GM19438 (cell line): ENCODE measurements at regions not wholly inside any gene's neighbourhood (a gene's known extent, or its start where the extent isn't known, plus 50 kb on each side); places are given as distances from the start of the nearest gene placed in this dataset.

Experiments used
- ATAC-seq: cut with Tn5 transposase; IDR thresholded peaks from one replicate; pipeline ENCODE4 v1.9.1; 2021; ENCODE audit warnings: low read depth; ENCODE audit not compliant: unreplicated experiment

DNA sequence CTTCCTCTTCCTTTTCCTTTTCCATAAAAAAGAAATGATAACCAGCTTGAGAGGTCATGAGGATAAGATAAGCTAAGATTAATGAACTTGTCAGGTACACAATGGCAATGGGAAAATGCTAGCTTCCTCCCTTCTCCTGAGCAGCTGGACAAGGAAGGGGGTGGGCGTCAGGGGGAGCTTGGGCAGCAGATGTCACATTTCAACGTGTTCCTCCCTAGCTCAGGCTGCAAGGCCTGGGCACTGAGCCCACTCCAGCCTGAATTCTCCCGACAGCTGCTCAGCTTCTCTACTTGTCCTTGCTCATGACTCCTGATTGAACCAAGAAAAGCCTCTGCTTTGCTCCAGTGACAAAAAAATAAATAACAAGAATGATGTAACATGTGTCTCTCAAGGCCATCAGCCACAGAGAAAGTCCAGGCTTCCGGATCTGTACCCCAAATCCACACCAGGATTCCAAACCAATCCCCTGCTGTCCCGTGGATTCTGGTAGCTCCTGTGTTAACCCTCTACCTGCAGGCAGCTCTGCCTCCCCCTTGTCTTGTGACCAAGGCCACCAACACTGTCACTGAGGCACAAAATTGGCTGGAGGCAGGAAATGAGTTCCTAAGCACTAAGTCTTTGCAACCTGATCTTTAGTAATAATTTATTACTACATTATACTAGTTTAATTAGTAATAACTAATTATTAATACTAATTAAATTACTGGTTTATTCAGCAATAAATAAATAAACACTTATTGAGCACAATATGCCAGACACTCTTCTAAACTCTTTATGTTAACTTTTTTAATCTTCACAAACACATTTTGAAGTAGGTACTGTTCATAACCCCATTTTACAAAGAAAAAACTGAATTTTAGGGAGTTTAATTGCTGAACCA lies 146.5 kb downstream of the CCDC34 start:
- ATAC-seq = no peak

DNA sequence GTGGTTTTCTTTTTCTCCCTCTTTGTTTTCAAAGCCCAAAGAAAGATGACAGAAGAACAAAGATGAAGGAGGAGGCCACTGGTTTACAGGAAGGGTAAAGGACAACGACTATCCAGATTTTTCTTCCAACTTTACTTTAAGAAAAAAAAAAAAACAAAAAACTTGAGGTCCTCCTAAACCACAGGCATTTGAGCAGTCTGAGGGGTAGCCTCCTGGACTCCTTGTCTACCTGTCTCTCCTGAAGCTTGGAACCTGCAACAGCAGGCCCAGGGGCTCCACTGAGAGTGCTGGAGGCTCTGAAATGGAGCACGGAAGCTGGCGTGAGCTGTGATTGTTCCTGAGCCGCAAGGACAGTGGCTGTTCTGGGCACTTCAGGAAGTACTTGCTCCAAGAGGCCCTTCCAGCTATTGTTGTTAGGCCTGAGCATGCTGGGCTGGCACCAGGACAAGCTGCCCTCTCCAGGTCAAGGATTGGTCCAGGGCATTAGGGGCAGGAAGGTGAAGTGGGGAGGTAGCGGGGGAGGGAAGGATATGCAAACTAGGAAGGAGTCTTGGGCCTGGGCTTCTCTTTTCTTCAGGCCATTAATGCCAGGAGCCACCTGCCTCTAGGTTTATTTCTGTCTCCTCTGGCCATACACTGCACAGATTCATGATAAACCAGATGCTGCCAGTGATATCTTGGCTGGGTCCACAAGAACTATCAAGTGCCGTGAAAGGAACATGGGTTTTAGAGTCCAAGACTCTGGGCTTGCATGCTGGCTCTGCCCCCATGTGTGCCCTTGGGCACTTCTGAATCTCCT lies 147.3 kb downstream of the CCDC34 start:
- no peak for ATAC-seq

DNA sequence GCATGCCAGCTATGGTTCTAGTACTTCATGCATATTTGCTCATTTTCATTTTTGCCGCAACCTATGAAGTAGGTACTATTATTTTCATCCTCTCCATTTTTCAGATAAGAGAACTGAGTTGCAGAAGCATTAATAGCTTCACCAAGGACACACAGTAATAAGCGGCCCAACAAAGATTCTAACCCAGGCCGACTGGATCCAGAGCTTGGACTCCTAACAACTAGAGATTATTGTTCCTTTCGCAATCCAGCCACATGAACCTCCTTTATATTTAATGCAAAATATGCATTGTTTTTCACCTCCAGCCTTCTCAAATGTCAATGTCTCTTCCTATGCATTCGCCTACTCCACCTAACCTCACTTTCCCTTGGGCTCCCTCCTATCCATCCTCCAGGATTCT lies 148.3 kb downstream of the CCDC34 start:
- no peak for ATAC-seq

DNA sequence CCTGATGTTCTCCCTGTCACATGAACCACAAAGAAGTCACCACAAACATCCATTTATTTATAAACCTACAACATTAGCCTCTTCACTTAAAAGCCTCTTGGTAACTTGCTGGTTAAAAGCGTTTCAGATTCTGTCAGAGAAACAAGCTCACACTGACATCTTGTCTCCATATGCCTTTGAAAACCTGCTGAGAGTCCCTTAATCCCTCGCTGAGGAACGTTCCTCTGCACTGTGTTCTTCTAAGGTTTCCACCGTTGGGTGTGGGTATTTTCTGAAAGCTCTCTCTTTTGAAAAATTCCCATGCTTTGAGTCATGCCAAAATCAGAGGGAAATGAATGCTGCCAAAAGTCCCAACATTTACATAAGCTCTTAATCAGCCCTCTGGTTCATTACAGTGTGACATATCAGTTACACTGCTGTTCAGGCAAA lies 149.8 kb downstream of the CCDC34 start:
- no peak for ATAC-seq

DNA sequence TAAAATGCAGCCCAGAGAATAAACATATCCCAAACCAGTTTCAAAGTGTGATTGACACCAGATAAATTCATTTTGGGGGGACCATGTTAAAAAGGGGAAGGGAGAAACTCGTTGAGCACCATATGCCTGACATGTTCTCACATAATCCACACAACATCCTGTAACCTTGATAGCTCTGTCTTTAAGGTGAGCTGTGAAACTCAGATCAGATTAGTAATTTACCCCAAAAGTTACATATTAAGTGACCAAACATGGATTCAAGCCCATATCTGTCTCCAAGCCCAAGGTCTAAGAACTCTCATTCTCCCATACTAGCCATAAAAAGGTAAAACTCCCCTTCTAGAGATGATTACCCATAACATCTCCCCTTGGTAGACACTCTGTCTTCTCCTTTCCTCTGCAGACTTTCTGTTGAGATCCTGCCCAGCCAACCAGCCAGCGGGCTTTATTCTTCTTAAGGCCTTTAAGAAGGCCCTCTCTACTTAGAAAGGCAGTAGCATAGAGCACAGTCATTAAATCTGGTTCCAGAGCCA lies 150.7 kb downstream of the CCDC34 start:
- peak; percentile 79 for ATAC-seq

DNA sequence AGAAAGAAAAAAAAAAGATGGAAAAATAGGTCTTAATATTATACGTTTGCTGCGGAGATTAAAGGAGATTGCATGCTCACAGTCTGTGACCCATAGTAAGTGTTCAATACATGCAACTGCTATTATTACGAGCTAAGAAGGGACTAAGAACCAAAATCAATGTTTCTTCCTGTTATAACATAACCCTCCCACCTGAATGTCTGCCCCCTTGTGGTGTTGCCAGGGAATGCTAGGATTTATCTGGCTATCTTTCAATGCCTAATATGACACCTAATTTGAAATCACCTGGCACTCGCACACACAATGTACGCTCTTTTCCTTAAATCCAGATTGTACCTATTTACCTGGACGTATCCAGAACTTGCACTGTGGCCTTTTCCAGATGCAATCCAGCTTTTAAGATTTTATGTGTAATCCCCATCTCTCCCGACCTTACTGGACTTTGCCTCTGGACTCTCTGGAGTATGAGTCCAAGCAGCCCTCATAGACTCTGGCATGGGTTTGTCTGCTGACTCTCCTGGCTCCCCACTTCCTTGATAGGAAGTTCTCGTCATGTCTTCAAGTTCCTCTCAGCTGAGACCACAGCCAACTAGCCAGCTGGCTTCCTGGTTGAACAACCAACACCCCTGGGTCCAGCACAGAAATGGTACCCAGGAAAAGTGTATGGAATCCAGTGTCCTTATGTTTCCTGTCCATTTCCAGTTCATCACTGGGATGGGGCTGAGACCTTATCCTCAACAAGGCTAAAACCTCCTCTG lies 151.5 kb downstream of the CCDC34 start:
- no peak for ATAC-seq

DNA sequence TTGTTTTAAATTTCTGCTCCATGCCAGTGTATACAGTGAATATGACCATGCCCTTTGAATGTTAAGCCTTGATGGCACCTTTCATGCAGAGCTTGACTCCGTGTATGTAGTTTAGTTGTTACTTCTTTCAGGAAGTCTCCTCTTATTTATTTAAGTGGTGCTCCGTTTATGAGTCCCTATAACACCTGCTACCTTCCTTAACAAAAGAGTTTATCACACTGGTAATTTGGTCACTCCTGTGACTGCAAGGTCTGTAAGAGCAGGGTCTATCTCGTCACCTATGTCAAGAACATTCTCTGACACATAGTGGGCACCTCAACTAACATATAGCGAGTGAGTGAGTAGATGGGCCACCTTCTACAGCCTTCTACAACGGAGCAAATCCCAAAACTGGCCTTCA lies 152.5 kb downstream of the CCDC34 start:
- ATAC-seq = no peak

DNA sequence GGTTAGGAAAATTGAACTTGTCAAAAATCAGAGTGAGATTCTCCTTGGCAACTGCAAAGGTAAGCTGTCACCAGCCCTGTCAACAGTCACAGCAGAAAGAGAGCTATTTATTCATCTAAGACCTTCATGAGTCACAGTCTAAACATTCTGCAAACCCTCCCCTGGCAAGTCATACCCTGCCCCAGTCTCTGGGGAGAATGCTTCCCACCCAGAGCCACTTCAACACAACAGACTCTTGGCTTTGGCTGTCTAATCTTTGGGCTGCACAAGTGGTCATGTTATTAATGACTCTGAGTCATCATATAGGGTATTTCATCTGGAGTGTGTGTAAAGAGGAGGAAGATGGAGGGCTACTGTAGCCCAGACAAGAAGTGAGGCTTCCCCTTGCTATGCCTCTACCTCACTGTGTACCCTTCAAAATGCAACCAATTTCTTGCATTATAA lies 153.4 kb downstream of the CCDC34 start:
- no peak for ATAC-seq

DNA sequence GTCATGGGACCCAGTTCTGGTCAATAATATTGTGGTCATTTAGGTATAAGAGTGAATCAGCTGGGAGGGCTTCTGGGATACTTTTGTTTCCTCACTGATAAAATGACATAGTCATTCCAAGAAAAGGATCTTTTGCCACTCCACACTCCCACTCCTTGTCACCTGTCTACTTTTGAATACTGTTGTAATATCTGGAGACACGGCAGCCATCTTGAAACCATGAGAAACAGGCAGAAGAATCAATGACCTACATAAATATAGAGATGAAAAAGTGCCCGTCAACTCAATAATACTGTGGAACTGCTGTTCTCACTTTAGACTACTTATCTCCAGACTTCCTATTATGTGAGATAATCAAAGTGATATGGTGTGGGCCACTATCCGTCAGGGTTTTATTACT lies 154.2 kb downstream of the CCDC34 start:
- no peak for ATAC-seq

DNA sequence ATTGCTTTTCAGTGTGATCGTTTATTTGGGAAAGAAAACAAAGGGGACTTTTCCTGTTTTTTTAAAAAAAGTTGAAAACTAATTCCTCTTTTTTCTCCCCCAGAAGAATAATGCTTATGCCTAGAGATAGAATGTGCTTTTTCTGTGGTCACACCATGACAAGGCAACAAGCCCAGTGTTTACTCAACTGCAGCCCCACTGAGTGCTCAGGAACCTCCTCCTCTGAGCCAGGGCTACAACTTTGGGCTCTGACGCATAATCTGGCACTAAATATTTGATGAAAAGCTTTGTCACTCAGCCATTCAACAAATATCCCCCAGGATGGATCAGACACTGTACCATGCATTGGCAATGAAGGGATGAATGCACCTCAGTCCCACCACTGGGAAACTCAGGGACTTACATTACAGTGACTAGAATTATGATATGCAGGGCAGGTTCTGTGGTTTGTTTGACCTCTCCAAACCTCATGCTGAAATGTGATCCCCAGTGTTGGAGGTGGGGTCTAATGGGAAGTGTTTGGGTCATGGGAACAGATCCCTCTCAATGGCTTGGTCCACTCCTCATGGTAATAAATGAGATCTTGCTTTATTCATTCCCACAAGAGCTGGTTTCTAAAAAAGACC lies 155.9 kb downstream of the CCDC34 start:
- ATAC-seq = no peak

DNA sequence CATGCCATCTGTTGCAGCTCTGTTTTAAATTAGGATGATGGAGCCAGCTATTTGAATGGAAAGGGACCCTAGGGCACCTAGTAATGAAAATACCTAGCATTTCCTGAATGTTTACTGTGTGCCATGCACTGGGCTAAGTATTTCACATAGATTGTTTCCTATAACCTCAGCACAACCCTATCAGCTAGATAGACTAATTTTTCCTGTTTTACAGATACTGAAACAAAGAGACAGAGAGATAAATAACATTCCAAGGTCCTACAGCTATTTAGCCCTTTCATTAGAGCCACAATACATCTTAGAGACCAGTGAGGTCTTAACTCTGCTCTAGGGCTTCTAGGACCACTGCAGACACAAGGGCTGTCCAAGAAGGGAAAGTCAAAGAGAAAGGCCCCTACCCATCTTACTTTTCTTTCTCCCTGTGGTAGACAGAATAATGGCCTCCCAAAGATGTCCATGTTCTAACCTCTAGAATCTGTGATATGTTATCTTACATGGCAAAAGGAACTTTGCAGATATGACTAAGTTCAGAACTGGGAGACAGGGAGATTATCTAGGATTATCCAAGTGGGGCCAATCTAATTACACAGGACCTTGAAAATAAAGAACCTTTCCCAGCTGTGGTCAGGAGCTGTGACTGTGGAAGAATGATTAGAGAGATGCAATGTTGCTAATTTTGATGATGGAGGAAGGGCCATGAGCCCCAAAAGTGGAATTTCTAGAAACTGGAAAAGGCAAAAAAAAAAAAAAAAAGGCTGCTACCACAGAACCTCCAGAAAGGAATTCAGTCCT lies 157.0 kb downstream of the CCDC34 start:
- ATAC-seq = no peak

DNA sequence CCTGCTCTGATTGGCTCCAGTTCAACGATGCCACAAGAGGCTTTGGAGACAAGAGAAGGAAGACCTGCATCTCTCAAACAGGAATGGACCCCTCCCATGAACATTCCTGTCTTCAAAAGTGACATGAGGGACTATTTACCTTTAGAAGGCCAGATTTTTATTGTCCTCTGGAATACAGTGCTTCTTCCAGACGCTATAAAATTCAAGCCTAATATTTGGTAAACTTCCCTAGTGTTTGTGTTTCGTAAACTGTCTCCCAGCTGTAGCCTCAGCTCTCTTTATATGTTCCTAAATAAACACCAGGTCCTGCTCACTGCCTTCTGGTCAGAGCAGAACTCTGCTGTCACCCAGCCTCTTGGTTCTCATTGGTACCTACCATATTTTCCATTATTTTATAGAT lies 157.8 kb downstream of the CCDC34 start:
- no peak for ATAC-seq

DNA sequence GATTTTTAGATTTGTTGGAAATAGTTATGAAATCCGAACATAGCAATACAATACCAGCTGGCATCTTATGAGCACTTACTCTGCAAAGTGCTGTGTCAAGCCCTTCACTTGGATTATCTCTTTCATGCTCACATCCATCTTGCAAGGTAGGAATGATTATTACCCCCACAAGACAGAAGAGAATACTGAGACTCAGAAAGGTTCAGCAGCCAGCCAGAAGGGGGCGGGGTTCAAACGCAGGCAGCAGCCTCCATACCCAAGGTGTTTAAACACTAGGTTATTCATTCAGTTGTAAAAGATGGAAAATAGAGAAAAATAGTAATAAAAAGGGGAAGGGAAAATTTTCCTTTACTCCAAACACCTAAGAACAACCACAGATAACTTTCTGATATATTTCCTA lies 158.5 kb downstream of the CCDC34 start:
- ATAC-seq = no peak

DNA sequence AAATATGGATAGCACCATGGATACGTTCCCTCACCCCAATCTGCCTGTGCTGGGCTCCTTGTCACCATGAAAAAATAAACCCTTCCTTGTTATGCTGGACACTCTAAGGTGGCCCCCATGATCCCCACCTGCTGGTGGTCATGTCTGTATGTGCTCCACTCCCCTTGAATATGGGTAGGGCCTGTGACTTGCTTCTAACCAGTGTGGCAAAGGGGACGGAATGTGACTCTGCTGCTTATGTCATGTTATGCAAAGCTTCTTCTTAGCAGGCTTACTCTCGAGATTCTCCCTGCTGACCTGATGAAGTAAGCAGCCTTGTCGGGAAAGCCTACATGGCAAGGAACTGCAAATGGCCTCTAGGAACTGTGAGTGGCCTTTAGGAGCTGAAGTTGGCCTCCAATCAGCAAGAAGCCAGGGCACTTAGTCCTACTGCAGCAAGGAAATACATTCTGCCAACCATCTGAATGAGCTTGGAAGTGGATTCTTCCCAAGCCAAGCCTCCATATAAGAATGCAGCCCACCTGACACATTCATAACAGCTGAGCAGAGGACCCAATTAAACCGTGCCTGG lies 159.9 kb downstream of the CCDC34 start:
- no peak for ATAC-seq

DNA sequence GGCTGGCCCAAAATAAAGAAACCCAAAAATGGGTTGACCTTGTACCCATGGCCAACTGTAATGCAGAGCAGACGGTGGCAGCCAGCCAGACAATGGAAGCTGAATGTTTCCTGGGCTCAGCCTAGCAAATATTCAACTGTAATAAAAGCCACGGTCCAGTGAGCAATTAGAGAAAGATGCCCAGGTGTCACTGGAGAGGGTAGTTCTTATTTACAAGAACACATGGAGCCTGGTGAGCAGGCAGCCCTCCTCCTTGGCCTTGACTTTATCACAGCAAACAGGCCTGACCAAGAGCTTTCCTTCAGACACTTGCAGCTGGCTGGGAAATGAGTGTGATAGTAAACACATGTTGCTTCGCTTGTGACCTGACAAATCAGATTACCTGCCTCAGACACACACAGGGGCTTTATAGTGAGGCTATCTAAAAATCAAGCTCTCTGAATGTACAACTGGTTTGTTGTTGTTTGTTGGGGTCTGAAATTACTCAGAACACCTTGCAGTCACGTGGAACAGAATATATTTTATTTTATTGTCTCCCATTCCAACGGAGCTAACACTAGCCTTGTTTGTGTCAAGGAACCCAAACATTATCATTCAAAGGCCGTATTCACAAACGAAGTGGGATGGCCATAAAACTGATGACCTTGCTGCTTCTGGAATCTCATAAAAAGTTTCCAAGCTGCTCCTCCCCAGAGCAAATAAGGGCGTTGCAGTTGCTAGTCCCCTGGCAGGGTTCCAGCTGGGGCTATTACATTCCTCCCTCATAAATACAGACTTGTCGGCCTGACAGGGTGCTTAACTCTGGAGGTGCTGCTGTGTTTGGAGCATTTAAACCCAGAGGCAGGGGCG lies 161.1 kb downstream of the BBOX1 start:
- ATAC-seq = no peak

DNA sequence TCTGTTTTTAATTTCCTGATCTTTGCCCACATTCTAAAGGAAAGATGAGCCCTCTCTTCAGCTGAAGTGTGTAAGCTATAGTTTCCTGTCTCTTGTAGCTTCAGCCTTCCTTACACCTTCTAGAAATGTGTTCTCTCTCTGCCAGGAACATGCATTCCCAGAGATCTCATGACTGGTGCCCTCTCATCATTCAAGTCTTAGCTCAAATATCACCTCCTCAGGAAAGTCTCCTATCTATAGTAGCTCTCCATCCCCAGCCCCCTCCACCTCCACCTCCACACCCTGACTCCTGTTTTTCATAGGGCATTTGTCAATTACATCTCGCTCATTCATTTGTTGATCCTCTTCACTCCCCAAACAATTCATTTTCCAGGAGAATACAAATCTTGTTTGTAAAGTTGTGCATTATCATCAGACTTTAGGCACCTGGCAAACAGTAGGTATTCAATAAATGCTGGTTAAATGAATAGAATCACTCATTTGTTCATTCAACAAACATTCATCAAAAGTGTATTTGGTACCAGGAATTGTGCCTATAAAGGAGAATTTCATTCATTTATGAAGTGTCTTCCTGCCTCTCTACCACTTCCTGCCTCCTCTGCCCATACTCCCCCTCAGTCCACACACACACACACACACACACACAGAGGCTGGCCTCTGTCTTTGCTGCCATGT lies 160.3 kb downstream of the BBOX1 start:
- no peak for ATAC-seq

DNA sequence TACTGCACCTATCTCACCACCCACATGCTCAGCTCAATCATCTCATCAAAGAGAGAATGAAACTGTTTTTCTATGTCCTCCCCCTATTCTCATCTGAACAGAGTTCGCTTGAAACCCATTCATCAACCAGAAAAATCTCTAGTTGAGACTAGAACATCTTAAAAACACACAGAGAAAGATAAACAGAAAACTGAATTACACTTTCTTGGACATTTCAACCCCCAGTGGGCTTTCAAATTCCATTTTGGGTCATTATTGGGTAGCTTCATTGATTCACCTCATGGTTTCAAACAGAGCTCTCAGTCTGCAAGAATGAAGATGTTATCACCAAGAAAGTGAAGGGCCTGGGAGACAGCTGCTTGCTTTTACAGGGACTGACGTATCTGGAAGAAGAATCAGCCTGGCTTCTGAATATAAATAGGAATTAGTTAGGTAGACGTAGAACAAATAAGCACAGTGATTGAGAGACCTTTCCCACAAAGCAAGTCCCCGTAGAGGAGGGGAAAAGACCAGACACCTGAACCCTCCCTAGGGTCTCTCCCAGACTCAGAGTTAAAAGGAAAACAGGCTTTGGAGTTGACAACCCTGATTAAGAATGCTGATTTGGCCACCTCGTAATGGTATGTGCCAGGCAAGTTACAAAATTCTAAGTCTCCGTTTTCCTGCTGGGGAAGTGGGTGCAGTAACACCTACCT lies 155.7 kb downstream of the BBOX1 start:
- ATAC-seq = no peak
